ENCODE measurements at regions not wholly inside any gene's neighbourhood (a gene's known extent, or its start where the extent isn't known, plus 50 kb on each side); places are given as distances from the start of the nearest gene placed in this dataset.

DNA sequence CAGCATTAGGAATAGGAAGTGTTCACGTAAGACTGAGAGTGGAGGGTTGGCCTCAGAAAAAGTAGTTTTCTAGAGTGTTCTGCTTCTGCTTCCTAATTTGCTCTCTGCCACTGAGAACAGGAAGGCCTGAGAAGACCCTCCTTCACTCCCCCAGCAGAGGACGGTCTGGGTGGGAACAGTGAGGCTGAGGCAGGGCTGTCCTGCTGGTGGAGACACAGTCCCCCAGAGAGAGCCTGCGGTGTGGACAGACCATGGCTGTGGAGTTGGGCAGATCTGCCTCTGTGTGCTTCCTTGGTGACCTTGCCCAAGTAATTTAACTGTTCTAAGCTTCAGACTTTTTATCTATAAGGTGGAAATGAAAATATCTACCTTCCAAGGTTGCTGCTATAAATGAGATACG, 182.3 kb downstream of the DACT1 start:
- DNase-seq: no peak
- TF ChIP-seq EP300 (IDR thresholded peaks at IDR 0.05) (no peak), POLR2A (IDR thresholded peaks at IDR 0.05) (no peak)
- TF ChIP-seq, protein P1, sequence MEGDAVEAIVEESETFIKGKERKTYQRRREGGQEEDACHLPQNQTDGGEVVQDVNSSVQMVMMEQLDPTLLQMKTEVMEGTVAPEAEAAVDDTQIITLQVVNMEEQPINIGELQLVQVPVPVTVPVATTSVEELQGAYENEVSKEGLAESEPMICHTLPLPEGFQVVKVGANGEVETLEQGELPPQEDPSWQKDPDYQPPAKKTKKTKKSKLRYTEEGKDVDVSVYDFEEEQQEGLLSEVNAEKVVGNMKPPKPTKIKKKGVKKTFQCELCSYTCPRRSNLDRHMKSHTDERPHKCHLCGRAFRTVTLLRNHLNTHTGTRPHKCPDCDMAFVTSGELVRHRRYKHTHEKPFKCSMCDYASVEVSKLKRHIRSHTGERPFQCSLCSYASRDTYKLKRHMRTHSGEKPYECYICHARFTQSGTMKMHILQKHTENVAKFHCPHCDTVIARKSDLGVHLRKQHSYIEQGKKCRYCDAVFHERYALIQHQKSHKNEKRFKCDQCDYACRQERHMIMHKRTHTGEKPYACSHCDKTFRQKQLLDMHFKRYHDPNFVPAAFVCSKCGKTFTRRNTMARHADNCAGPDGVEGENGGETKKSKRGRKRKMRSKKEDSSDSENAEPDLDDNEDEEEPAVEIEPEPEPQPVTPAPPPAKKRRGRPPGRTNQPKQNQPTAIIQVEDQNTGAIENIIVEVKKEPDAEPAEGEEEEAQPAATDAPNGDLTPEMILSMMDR (IDR thresholded peaks at IDR 0.05): no peak
- WGBS, 3 donors: 93 to 95% (median 95%) methylated on average over 4 of the region's 4 CpGs
- Histone ChIP-seq H3K27ac (no peak overlapping the region), H3K9me3 (no peaks in the 10 kb centered on the region), H3K4me1 (ENCODE audit: insufficient read depth) (no peaks in the 10 kb centered on the region), H3K4me3 (no peak overlapping the region), H3K27me3 (no peaks in the 10 kb centered on the region), H3K36me3 (no peaks in the 10 kb centered on the region)
- intact Hi-C loops (cut with DNase I): no loop called here

DNA sequence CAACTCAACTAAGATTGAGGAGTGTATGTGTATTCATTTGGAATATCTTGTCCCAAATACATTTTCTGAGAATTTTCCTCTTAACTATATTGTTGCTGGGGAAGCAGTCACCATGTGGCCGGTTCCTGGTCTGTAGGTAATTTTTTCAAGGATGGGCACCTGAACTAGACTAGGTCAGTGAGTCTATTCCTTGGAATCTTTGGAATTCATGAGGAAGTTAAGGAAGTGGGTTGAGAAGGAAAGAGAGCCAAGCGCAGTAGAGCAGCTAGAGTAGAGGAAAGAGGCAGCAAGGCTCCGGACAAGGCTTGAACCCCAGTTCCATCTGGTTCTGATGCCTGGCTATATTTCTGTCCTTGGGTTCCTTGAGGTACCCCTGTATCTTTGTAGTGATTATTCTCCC, 183.7 kb downstream of the DACT1 start:
- DNase-seq: no peak
- H3K36me3 ChIP-seq: no peaks in the 10 kb centered on the region
- H3K4me1 ChIP-seq (ENCODE audit: insufficient read depth): no peaks in the 10 kb centered on the region
- no peak overlapping the region for H3K4me3 ChIP-seq
- intact Hi-C loops (cut with DNase I): no loop called here
- WGBS, 3 donors: 93 to 98% (median 95%) methylated on average over 3 of the region's 3 CpGs
- no peaks in the 10 kb centered on the region for H3K27me3 ChIP-seq
- TF ChIP-seq, protein P1 (IDR thresholded peaks at IDR 0.05): no peak
- no peak for TF ChIP-seq EP300 (IDR thresholded peaks at IDR 0.05)
- TF ChIP-seq POLR2A (IDR thresholded peaks at IDR 0.05): no peak
- no peaks in the 10 kb centered on the region for H3K9me3 ChIP-seq
- no peak overlapping the region for H3K27ac ChIP-seq

DNA sequence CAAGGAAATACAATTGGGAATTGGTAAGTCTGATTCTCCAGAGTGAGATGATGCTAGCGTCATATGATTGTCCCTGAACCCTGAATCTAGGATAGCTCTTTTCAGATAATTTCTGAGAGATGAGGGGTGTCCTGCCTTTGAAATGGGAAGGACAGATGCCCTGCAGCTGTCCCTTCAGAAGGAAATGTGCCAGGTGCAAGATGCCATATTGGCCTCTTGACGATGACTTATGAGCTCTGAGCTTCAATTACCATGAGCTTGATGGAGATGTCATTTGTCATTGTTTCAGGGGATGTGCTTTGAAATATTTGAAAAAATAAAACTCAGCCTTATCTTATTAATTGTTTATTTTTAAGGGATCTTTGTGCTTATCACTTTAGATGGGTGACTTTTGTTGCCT, 185.1 kb downstream of the DACT1 start:
- intact Hi-C loops (cut with DNase I): no loop called here
- TF ChIP-seq EP300 (IDR thresholded peaks at IDR 0.05) (no peak), POLR2A (IDR thresholded peaks at IDR 0.05) (no peak)
- TF ChIP-seq, protein P1 (IDR thresholded peaks at IDR 0.05): no peak

DNA sequence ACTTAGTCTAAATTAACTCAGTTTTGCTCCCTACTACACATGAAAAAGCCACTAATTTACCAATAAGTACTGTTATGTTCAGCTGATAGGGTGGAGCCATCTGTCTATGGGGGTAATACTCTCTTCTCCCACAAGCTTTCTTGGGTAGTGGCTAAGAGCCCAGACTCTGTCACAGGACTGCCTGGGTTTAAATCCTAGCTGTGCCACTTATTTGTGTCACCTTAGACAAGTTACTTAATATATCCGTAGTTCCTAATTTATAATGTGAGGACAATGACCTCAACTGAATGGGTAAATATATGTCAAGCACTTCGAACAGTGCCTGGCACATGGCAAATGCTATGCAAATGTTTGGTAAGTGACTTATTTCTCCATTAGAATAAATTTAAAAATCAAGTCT, 185.6 kb downstream of the DACT1 start:
- H3K4me1 ChIP-seq (ENCODE audit: insufficient read depth): no peaks in the 10 kb centered on the region

More for the DNA sequence above, 185.1 kb downstream of the DACT1 start:
- Histone ChIP-seq H3K27ac (no peak overlapping the region), H3K36me3 (no peaks in the 10 kb centered on the region), H3K27me3 (no peaks in the 10 kb centered on the region), H3K4me1 (ENCODE audit: insufficient read depth) (no peaks in the 10 kb centered on the region), H3K9me3 (no peaks in the 10 kb centered on the region), H3K4me3 (no peak overlapping the region)
- 96 to 100% (median 98%) methylated on average over 2 of the region's 2 CpGs for WGBS, 3 donors
- DNase-seq: no peak

More for the DNA sequence above, 185.6 kb downstream of the DACT1 start:
- no peaks in the 10 kb centered on the region for H3K9me3 ChIP-seq
- intact Hi-C loops (cut with DNase I): no loop called here
- H3K27me3 ChIP-seq: no peaks in the 10 kb centered on the region
- 86 to 95% (median 91%) methylated on average over 2 of the region's 2 CpGs for WGBS, 3 donors
- H3K36me3 ChIP-seq: no peaks in the 10 kb centered on the region
- TF ChIP-seq, protein P1 (IDR thresholded peaks at IDR 0.05): no peak
- no peak for TF ChIP-seq POLR2A (IDR thresholded peaks at IDR 0.05)
- no peak for TF ChIP-seq EP300 (IDR thresholded peaks at IDR 0.05)
- H3K27ac ChIP-seq: no peak overlapping the region
- DNase-seq: no peak
- no peak overlapping the region for H3K4me3 ChIP-seq
